ENCODE measurements at regions not wholly inside any gene's neighbourhood (a gene's known extent, or its start where the extent isn't known, plus 50 kb on each side); places are given as distances from the start of the nearest gene placed in this dataset.
A peak's percentile ranks its signal among the peaks of the same experiment; 100 is the strongest.

DNA sequence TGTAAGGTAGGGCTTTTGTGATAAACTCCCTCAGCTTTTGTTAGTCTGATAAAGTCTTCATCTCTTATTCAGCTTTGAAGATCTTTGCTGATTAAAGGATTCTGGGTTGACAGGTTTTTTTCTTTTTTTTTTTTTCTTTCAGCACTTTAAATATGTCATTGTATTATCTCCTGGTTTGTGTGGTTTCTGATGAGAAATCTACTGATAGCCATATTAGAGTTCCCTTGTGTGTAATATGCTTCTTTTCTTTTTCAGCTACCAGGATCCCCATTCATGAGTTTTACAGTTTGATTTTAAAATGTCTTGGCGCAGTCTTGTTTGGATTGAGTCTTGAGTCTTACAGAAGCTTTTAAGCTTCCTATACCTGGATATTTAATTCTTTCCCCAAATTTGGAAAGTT, 504.5 kb downstream of the TLL1 start (continued):
- TF ChIP-seq MED1 (CRISPR knock-in tag; IDR thresholded peaks at IDR 0.05; ENCODE audit: borderline replicate concordance), result no peak

DNA sequence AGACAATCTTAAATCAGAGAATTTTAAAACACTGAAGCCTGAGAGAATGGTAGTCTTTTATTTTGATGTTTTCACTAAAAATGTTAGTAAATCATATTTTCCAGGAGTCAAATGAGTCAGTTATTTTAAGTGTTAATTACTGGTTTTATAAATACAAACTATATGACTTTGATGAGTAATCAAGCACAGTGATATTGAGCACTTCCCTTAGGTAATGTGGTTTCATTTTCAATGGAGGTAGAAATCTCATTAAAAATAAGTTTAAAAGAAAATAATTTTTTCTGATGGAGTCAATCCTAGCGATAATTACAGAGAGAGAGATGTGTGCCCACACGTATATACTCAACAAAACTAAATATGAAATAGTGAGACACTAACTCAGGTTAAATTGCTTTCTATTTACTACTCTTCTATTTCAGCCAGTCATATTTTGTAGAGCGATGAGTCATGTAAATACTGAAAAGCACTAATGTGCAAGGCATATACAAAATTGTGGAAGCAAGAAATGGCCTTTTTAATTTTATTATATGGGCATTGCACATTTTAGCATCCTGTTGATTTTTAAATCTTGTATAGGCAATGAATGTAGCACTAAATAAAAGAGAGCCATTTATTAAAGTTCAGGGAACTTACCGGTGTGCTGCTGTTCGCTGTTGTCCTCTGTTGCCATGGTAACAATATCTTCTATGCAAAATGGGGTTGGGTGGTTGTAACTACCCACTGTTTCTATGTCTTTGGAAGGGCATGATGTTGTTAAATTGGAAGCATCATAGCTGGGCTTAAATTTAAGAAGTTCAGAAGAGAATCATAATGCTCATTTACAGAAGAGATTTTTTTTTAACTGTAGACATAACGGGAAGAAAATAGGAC, 513.7 kb downstream of the TLL1 start:
- POLR2A ChIA-PET, result no interaction called here

DNA sequence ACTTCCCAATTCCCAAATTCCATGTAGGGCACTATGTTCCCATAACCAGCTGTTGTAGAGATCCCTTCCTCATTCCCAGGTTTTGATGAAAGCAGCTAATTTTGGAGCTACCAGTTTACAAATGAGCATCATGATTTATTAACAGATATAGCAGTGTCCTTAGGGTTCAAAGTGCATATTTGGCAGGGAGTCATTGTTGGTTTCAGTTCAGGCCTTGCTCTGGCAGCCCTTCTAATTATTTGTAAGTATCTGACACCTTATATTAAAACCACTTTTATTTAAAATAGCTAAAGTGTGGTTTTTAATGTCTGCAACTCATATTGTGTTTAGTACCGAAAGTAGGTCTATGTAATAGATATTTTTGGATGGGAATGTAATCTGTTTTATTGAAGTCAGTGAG, 518.5 kb downstream of the TLL1 start:
- CTCF ChIA-PET (ENCODE audit: low intra/inter-chr PET ratio), result no interaction called here
- in situ Hi-C loops (cut with MboI), result no loop called here
- no peak for FAIRE-seq

More for the DNA sequence above, 513.7 kb downstream of the TLL1 start:
- DNase-seq (ENCODE audit: extremely low read depth in 1 of 4, low spot score in 3 of 4), result no peak
- 2% methylated on average over 6 of the region's 6 CpGs for WGBS (ENCODE audit: insufficient coverage, low coverage, missing lambda C conversion rate)
- intact Hi-C loops (cut with micrococcal nuclease) (no loop called here), in situ Hi-C loops (cut with MboI) (no loop called here)
- no peak for FAIRE-seq
- BruUV-seq (replicated peaks), result no TSS peak
- Histone ChIP-seq H3K9me3 (replicated peaks; ENCODE audit: control insufficient read depth, insufficient read depth, low read depth, low read length) (no peaks in the 10 kb centered on the region), H3K9ac (ENCODE audit: insufficient read depth in 1 of 2, low read depth in 2 of 2, low read length in 2 of 2) (no peak overlapping the region), H3K36me3 (ENCODE audit: control insufficient read depth, insufficient read depth, low read length) (no peaks in the 10 kb centered on the region), H2AFZ (ENCODE audit: low read depth, low read length) (no peak overlapping the region), H3K4me2 (ENCODE audit: insufficient read depth, low read length) (no peak overlapping the region), H3K27me3 (ENCODE audit: control insufficient read depth in 2 of 2, insufficient read depth in 2 of 2, low read length in 2 of 2) (no peaks in the 10 kb centered on the region), H3K9me1 (ENCODE audit: control insufficient read depth, insufficient read depth, low read length) (no peaks in the 10 kb centered on the region), H3K79me2 (ENCODE audit: control insufficient read depth, insufficient read depth, low read length) (no peaks in the 10 kb centered on the region), H4K20me1 (replicated peaks; ENCODE audit: control insufficient read depth, insufficient read depth, low read length) (no peaks in the 10 kb centered on the region), H3K4me3 (no peak overlapping the region), H3K4me1 (replicated peaks in 1 of 2; ENCODE audit: control insufficient read depth in 2 of 2, insufficient read depth in 2 of 2, low read length in 2 of 2) (no peaks in the 10 kb centered on the region), H3K27ac (ENCODE audit: extremely low read depth, low read depth, low read length) (no peak overlapping the region)
- peak; percentile 74 for TF ChIP-seq RFX1 (IDR thresholded peaks at IDR 0.05)
- no peak for TF ChIP-seq EP400 (IDR thresholded peaks at IDR 0.05)
- no peak for ATAC-seq
- CTCF ChIA-PET (ENCODE audit: low intra/inter-chr PET ratio), result no interaction called here

More for the DNA sequence above, 518.5 kb downstream of the TLL1 start:
- H3K9me1 ChIP-seq (ENCODE audit: control insufficient read depth, insufficient read depth, low read length), result no peaks in the 10 kb centered on the region
- H3K79me2 ChIP-seq (ENCODE audit: control insufficient read depth, insufficient read depth, low read length), result no peaks in the 10 kb centered on the region
- 0% methylated on average over 1 of the region's 1 CpG for WGBS (ENCODE audit: insufficient coverage, low coverage, missing lambda C conversion rate)
- DNase-seq (ENCODE audit: extremely low read depth in 1 of 4, low spot score in 3 of 4), result no peak
- intact Hi-C loops (cut with micrococcal nuclease), result no loop called here
- H3K4me1 ChIP-seq (replicated peaks in 1 of 2; ENCODE audit: control insufficient read depth in 2 of 2, insufficient read depth in 2 of 2, low read length in 2 of 2), result no peaks in the 10 kb centered on the region
- H3K36me3 ChIP-seq (ENCODE audit: control insufficient read depth, insufficient read depth, low read length), result no peaks in the 10 kb centered on the region
- no peak overlapping the region for H3K9ac ChIP-seq (ENCODE audit: insufficient read depth in 1 of 2, low read depth in 2 of 2, low read length in 2 of 2)
- TF ChIP-seq CSDE1 (IDR thresholded peaks at IDR 0.05) (no peak), SMAD1 (IDR thresholded peaks at IDR 0.05; ENCODE audit: low read depth, low read length, partially characterized antibody) (no peak), ZSCAN29 (IDR thresholded peaks at IDR 0.05) (no peak), SLC30A9 (CRISPR knock-in tag; IDR thresholded peaks at IDR 0.05) (no peak), DPF2 (IDR thresholded peaks at IDR 0.05) (no peak), BRD4 (IDR thresholded peaks at IDR 0.05) (no peak)
- TF ChIP-seq, protein P1, sequence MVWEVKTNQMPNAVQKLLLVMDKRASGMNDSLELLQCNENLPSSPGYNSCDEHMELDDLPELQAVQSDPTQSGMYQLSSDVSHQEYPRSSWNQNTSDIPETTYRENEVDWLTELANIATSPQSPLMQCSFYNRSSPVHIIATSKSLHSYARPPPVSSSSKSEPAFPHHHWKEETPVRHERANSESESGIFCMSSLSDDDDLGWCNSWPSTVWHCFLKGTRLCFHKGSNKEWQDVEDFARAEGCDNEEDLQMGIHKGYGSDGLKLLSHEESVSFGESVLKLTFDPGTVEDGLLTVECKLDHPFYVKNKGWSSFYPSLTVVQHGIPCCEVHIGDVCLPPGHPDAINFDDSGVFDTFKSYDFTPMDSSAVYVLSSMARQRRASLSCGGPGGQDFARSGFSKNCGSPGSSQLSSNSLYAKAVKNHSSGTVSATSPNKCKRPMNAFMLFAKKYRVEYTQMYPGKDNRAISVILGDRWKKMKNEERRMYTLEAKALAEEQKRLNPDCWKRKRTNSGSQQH (CRISPR knock-in tag; IDR thresholded peaks at IDR 0.05), result no peak
- TF ChIP-seq, protein P2, sequence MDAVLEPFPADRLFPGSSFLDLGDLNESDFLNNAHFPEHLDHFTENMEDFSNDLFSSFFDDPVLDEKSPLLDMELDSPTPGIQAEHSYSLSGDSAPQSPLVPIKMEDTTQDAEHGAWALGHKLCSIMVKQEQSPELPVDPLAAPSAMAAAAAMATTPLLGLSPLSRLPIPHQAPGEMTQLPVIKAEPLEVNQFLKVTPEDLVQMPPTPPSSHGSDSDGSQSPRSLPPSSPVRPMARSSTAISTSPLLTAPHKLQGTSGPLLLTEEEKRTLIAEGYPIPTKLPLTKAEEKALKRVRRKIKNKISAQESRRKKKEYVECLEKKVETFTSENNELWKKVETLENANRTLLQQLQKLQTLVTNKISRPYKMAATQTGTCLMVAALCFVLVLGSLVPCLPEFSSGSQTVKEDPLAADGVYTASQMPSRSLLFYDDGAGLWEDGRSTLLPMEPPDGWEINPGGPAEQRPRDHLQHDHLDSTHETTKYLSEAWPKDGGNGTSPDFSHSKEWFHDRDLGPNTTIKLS (IDR thresholded peaks at IDR 0.05; ENCODE audit: borderline replicate concordance, low read depth), result no peak
- H3K9me3 ChIP-seq (replicated peaks; ENCODE audit: control insufficient read depth, insufficient read depth, low read depth, low read length), result no peaks in the 10 kb centered on the region
- no peak overlapping the region for H3K4me3 ChIP-seq
- no peak overlapping the region for H3K27ac ChIP-seq (ENCODE audit: extremely low read depth, low read depth, low read length)
- POLR2A ChIA-PET, result no interaction called here
- H3K27me3 ChIP-seq (ENCODE audit: control insufficient read depth in 2 of 2, insufficient read depth in 2 of 2, low read length in 2 of 2), result no peaks in the 10 kb centered on the region
- no TSS peak for BruUV-seq (replicated peaks)
- no peak overlapping the region for H3K4me2 ChIP-seq (ENCODE audit: insufficient read depth, low read length)
- no peak overlapping the region for H2AFZ ChIP-seq (ENCODE audit: low read depth, low read length)
- no peaks in the 10 kb centered on the region for H4K20me1 ChIP-seq (replicated peaks; ENCODE audit: control insufficient read depth, insufficient read depth, low read length)
- ATAC-seq, result no peak
